GM23338 (cell line): ENCODE measurements at regions not wholly inside any gene's neighbourhood (a gene's known extent, or its start where the extent isn't known, plus 50 kb on each side); places are given as distances from the start of the nearest gene placed in this dataset.

Experiments used
- ATAC-seq: fragments of 200-7000 bp; cut with Tn5 transposase; 3 replicates; pipeline ENCODE4 v1.9.1; 2020
- DNase-seq: peaks from one replicate; pipeline ENCODE4 v3.0.0-alpha.2; 2015; ENCODE audit warnings: low spot score
- H2AFZ ChIP-seq: fragments of 200-600 bp; sonication (generic); 2 replicates; pipeline ENCODE4 v1.8.0; 2016; ENCODE audit warnings: antibody characterized with exemption, mild to moderate bottlenecking, moderate library complexity
- H3F3A ChIP-seq: fragments of 200-600 bp; sonication (generic); replicated peaks from 2 replicates; pipeline ENCODE4 v1.8.0; 2017; ENCODE audit warnings: antibody characterized with exemption, mixed run types, low read depth
- H3K27ac ChIP-seq: fragments of 200-600 bp; sonication (generic); 2 replicates; pipeline ENCODE4 v1.6.1; 2016; ENCODE audit warnings: low read depth
- H3K27me3 ChIP-seq: fragments of 200-600 bp; sonication (generic); 2 replicates; pipeline ENCODE4 v1.8.0; 2016; ENCODE audit warnings: mild to moderate bottlenecking, mixed run types, moderate library complexity; ENCODE audit not compliant: insufficient read depth
- H3K36me3 ChIP-seq: fragments of 200-600 bp; sonication (generic); 2 replicates; pipeline ENCODE4 v1.8.0; 2016; ENCODE audit warnings: mild to moderate bottlenecking; ENCODE audit not compliant: insufficient read depth
- H3K4me1 ChIP-seq: fragments of 200-600 bp; sonication (generic); 2 replicates; pipeline ENCODE4 v1.8.0; 2016; ENCODE audit warnings: mild to moderate bottlenecking, moderate library complexity; ENCODE audit not compliant: insufficient read depth
- H3K4me2 ChIP-seq: fragments of 200-600 bp; sonication (generic); 2 replicates; pipeline ENCODE4 v1.7.1; 2017; ENCODE audit warnings: mixed run types
- H3K4me3 ChIP-seq: fragments of 200-600 bp; sonication (generic); 2 replicates; pipeline ENCODE4 v1.6.1; 2016; ENCODE audit warnings: mixed run types
- H3K79me2 ChIP-seq: fragments of 200-600 bp; sonication (generic); replicated peaks from 2 replicates; pipeline ENCODE4 v1.8.0; 2017; ENCODE audit warnings: mild to moderate bottlenecking; ENCODE audit not compliant: insufficient read depth
- H3K9me2 ChIP-seq: fragments of 200-600 bp; sonication (generic); 2 replicates; pipeline ENCODE4 v1.8.0; 2017; ENCODE audit not compliant: insufficient read depth
- H4K20me1 ChIP-seq: fragments of 200-600 bp; sonication (generic); replicated peaks from 2 replicates; pipeline ENCODE4 v1.8.0; 2017; ENCODE audit warnings: mild to moderate bottlenecking; ENCODE audit not compliant: insufficient read depth
- H3K27ac Mint-ChIP-seq: 2 replicates; pipeline ENCODE4 v1.8.0; 2020; ENCODE audit warnings: inconsistent platforms, mild to moderate bottlenecking, moderate library complexity, mixed read lengths
- H3K27me3 Mint-ChIP-seq: 3 replicates; pipeline ENCODE4 v1.8.0; 2022; ENCODE audit warnings: low read depth, mild to moderate bottlenecking, moderate library complexity, mixed read lengths, inconsistent platforms; ENCODE audit not compliant: insufficient read depth, poor library complexity
- H3K36me3 Mint-ChIP-seq: 3 replicates; pipeline ENCODE4 v1.8.0; 2021; ENCODE audit warnings: low read depth, mild to moderate bottlenecking, inconsistent platforms, moderate library complexity, mixed read lengths
- H3K4me1 Mint-ChIP-seq: 3 replicates; pipeline ENCODE4 v1.8.0; 2020; ENCODE audit warnings: mild to moderate bottlenecking, inconsistent platforms, mixed read lengths
- H3K4me3 Mint-ChIP-seq: 3 replicates; pipeline ENCODE4 v1.8.0; 2021; ENCODE audit warnings: moderate library complexity, mild to moderate bottlenecking, inconsistent platforms, mixed read lengths
- H3K9me3 Mint-ChIP-seq: 3 replicates; pipeline ENCODE4 v1.8.0; 2020; ENCODE audit warnings: moderate library complexity, mild to moderate bottlenecking, inconsistent platforms, mixed read lengths
- CREB1 ChIP-seq: fragments of 250-450 bp; sonication (Bioruptor Pico); IDR thresholded peaks from 2 replicates; pipeline ENCODE4 v1.5.0; 2020; ENCODE audit warnings: low read depth, mild to moderate bottlenecking, moderate library complexity
- CTCF ChIP-seq, 2 experiments: fragments of 200-600 bp in 1 of 2; sonication (generic) in 1 of 2; conservative IDR thresholded peaks; 2 replicates each; pipeline versions ENCODE4 v1.5.1 to v1.6.1; 2016 to 2017; ENCODE audit warnings: antibody characterized with exemption in 2 of 2, low read depth in 2 of 2, mild to moderate bottlenecking in 2 of 2, moderate library complexity in 1 of 2
- EZH2 ChIP-seq: fragments of 200-600 bp; sonication (generic); IDR thresholded peaks from one replicate; pipeline ENCODE4 v1.8.0; 2017; ENCODE audit warnings: antibody characterized with exemption, mild to moderate bottlenecking, low read depth; ENCODE audit not compliant: unreplicated experiment
- EZH2phosphoT487 ChIP-seq: fragments of 200-600 bp; sonication (generic); IDR thresholded peaks from one replicate; pipeline ENCODE4 v1.8.1; 2018; ENCODE audit warnings: antibody characterized with exemption; ENCODE audit not compliant: unreplicated experiment
- JUNB ChIP-seq: IDR thresholded peaks from one replicate; pipeline ENCODE4 v1.6.1; 2016; ENCODE audit warnings: antibody characterized with exemption; ENCODE audit not compliant: unreplicated experiment
- NANOG ChIP-seq: IDR thresholded peaks from 2 replicates; pipeline ENCODE4 v1.6.1; 2016; ENCODE audit warnings: antibody characterized with exemption, borderline replicate concordance
- POLR2AphosphoS5 ChIP-seq: IDR thresholded peaks from 2 replicates; pipeline ENCODE4 v1.6.1; 2016; ENCODE audit warnings: antibody characterized with exemption, low read depth
- STAT1 ChIP-seq: IDR thresholded peaks from one replicate; pipeline ENCODE4 v1.6.1; 2016; ENCODE audit warnings: antibody characterized with exemption; ENCODE audit not compliant: unreplicated experiment
- ZNF114 ChIP-seq: fragments of 250-450 bp; sonication (Bioruptor Pico); IDR thresholded peaks from 2 replicates; pipeline ENCODE4 v1.5.0; 2020; ENCODE audit warnings: mild to moderate bottlenecking, moderate library complexity
- ZNF331 ChIP-seq: fragments of 250-450 bp; sonication (Bioruptor Pico); IDR thresholded peaks from 2 replicates; pipeline ENCODE4 v1.5.0; 2020; ENCODE audit warnings: low read depth, mild to moderate bottlenecking, moderate library complexity
- ZNF462 ChIP-seq: fragments of 250-450 bp; sonication (Bioruptor Pico); IDR thresholded peaks from 2 replicates; pipeline ENCODE4 v1.5.0; 2020; ENCODE audit warnings: mild to moderate bottlenecking, moderate library complexity
- TF ChIP-seq, protein P1 (sequence below): IDR thresholded peaks from 2 replicates; pipeline ENCODE4 v1.6.1; 2016; ENCODE audit warnings: antibody characterized with exemption
- TF ChIP-seq, protein P2 (sequence below): IDR thresholded peaks from one replicate; pipeline ENCODE4 v1.6.1; 2018; ENCODE audit warnings: antibody characterized with exemption; ENCODE audit not compliant: unreplicated experiment

DNA sequence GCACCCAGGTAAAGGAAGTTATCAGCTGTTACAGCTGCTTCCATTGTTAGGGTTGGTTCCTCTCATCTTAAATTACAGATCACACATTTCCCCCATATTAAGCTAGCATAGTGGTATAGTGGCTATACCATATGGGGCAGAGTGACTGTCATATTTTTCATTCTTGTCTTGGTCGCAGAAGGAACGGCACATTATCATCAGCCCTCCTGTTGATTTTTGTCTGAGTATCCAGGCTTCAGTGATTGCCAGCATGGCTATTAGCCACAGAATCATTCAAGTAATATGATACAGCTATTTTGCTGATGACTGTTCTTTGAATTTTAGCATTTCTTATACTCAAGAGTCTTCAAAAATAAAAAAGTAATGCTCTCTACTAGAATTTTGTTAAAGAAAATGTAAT, 240.9 kb downstream of the LIG4 start:
- Histone ChIP-seq H3K4me2 (no peak overlapping the region), H2AFZ (no peak overlapping the region), H3K27ac (no peak overlapping the region), H3K79me2 (no peaks in the 10 kb centered on the region), H3K4me1 (no peaks in the 10 kb centered on the region), H3K36me3 (no peaks in the 10 kb centered on the region), H3K4me3 (no peak overlapping the region), H3F3A (no peaks in the 10 kb centered on the region), H3K27me3 (no peaks in the 10 kb centered on the region), H4K20me1 (no peaks in the 10 kb centered on the region), H3K9me2 (no peaks in the 10 kb centered on the region)
- H3K27me3 Mint-ChIP-seq = no peaks in the 10 kb centered on the region
- H3K4me3 Mint-ChIP-seq = no peak overlapping the region
- no peaks in the 10 kb centered on the region; the same call in none of the 3 replicates for H3K4me1 Mint-ChIP-seq
- H3K27ac Mint-ChIP-seq = no peak overlapping the region
- ATAC-seq (no peak), DNase-seq (no peak)
- TF ChIP-seq JUNB (no peak), NANOG (no peak), POLR2AphosphoS5 (no peak), EZH2 (no peak), ZNF462 (CRISPR knock-in tag) (no peak), ZNF114 (no peak), CTCF (conservative IDR thresholded peaks at IDR 0.05; ENCODE audit: low read depth in 2 of 2) (no peak), STAT1 (no peak), EZH2phosphoT487 (no peak), CREB1 (CRISPR knock-in tag) (no peak), ZNF331 (no peak)
- TF ChIP-seq, protein P1, sequence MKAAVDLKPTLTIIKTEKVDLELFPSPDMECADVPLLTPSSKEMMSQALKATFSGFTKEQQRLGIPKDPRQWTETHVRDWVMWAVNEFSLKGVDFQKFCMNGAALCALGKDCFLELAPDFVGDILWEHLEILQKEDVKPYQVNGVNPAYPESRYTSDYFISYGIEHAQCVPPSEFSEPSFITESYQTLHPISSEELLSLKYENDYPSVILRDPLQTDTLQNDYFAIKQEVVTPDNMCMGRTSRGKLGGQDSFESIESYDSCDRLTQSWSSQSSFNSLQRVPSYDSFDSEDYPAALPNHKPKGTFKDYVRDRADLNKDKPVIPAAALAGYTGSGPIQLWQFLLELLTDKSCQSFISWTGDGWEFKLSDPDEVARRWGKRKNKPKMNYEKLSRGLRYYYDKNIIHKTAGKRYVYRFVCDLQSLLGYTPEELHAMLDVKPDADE = no peak
- TF ChIP-seq, protein P2, sequence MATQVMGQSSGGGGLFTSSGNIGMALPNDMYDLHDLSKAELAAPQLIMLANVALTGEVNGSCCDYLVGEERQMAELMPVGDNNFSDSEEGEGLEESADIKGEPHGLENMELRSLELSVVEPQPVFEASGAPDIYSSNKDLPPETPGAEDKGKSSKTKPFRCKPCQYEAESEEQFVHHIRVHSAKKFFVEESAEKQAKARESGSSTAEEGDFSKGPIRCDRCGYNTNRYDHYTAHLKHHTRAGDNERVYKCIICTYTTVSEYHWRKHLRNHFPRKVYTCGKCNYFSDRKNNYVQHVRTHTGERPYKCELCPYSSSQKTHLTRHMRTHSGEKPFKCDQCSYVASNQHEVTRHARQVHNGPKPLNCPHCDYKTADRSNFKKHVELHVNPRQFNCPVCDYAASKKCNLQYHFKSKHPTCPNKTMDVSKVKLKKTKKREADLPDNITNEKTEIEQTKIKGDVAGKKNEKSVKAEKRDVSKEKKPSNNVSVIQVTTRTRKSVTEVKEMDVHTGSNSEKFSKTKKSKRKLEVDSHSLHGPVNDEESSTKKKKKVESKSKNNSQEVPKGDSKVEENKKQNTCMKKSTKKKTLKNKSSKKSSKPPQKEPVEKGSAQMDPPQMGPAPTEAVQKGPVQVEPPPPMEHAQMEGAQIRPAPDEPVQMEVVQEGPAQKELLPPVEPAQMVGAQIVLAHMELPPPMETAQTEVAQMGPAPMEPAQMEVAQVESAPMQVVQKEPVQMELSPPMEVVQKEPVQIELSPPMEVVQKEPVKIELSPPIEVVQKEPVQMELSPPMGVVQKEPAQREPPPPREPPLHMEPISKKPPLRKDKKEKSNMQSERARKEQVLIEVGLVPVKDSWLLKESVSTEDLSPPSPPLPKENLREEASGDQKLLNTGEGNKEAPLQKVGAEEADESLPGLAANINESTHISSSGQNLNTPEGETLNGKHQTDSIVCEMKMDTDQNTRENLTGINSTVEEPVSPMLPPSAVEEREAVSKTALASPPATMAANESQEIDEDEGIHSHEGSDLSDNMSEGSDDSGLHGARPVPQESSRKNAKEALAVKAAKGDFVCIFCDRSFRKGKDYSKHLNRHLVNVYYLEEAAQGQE = no peak
- no peaks in the 10 kb centered on the region for H3K9me3 Mint-ChIP-seq
- no peaks in the 10 kb centered on the region for H3K36me3 Mint-ChIP-seq
